Mammary epithelial cell (primary cell): ENCODE measurements at regions not wholly inside any gene's neighbourhood (a gene's known extent, or its start where the extent isn't known, plus 50 kb on each side); places are given as distances from the start of the nearest gene placed in this dataset.
"Not testable (repeated sequence)": the region's sequence is repeated elsewhere in the genome, so short reads cannot be mapped to it uniquely, and the experiment has no call there.

Experiments
- EZH2 ChIP-seq: IDR thresholded peaks from 2 replicates; pipeline ENCODE4 v1.6.1; 2012; ENCODE audit warnings: low read length, inconsistent platforms, borderline replicate concordance
- TF ChIP-seq, protein P1 (sequence below), 2 donors: IDR thresholded peaks in 1 of 2; conservative IDR thresholded peaks in 1 of 2; 2 replicates each; pipeline ENCODE4 v1.5.1; 2011 to 2012; ENCODE audit warnings: inconsistent platforms in 2 of 2, low read length in 2 of 2, mild to moderate bottlenecking in 2 of 2, control low read depth in 1 of 2, low read depth in 1 of 2; ENCODE audit not compliant: insufficient read depth in 1 of 2; ENCODE audit errors: extremely low read depth in 1 of 2

DNA sequence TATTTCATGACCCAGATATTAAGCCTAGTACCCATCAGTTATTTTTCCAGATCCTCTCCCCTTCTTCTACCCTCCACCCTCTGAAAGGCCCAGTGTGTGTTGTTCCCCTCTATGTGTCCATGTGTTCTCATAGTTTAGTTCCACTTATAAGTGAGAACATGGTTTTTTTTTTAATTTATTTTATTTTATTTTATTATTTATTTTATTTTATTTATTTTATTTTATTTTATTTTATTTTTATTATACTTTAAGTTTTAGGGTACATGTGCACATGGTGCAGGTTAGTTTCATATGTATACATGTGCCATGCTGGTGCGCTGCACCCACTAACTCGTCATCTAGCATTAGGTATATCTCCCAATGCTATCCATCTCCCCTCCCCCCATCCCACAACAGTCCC lies 639.2 kb upstream of the KCND2 start:
- TF ChIP-seq, protein P1, sequence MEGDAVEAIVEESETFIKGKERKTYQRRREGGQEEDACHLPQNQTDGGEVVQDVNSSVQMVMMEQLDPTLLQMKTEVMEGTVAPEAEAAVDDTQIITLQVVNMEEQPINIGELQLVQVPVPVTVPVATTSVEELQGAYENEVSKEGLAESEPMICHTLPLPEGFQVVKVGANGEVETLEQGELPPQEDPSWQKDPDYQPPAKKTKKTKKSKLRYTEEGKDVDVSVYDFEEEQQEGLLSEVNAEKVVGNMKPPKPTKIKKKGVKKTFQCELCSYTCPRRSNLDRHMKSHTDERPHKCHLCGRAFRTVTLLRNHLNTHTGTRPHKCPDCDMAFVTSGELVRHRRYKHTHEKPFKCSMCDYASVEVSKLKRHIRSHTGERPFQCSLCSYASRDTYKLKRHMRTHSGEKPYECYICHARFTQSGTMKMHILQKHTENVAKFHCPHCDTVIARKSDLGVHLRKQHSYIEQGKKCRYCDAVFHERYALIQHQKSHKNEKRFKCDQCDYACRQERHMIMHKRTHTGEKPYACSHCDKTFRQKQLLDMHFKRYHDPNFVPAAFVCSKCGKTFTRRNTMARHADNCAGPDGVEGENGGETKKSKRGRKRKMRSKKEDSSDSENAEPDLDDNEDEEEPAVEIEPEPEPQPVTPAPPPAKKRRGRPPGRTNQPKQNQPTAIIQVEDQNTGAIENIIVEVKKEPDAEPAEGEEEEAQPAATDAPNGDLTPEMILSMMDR (conservative IDR thresholded peaks at IDR 0.05 in 1 of 2, IDR thresholded peaks at IDR 0.05 in 1 of 2; ENCODE audit: extremely low read depth in 1 of 2, insufficient read depth in 1 of 2, low read depth in 1 of 2, low read length in 2 of 2), result not testable (repeated sequence)
- not testable (repeated sequence) for TF ChIP-seq EZH2
